HUES48 (cell line): ENCODE measurements at regions not wholly inside any gene's neighbourhood (a gene's known extent, or its start where the extent isn't known, plus 50 kb on each side); places are given as distances from the start of the nearest gene placed in this dataset.

Experiments
- H3K27ac ChIP-seq: one replicate; pipeline ENCODE4 v1.7.0; 2013; ENCODE audit warnings: low read depth, low read length, inconsistent platforms
- H3K27me3 ChIP-seq: 2 replicates; pipeline ENCODE4 v1.6.1; 2013; ENCODE audit warnings: mild to moderate bottlenecking, low read length; ENCODE audit not compliant: control insufficient read depth, insufficient read depth
- H3K36me3 ChIP-seq: 2 replicates; pipeline ENCODE4 v1.6.1; 2013; ENCODE audit warnings: low read length; ENCODE audit not compliant: control insufficient read depth, insufficient read depth
- H3K4me1 ChIP-seq: 2 replicates; pipeline ENCODE4 v1.6.1; 2013; ENCODE audit warnings: mild to moderate bottlenecking, low read length; ENCODE audit not compliant: control insufficient read depth, insufficient read depth
- H3K4me3 ChIP-seq: 2 replicates; pipeline ENCODE4 v1.5.1; 2013; ENCODE audit warnings: mild to moderate bottlenecking, low read depth, low read length
- H3K9ac ChIP-seq: 2 replicates; pipeline ENCODE4 v1.6.1; 2013; ENCODE audit warnings: mild to moderate bottlenecking, low read depth, low read length, moderate library complexity
- H3K9me3 ChIP-seq: 2 replicates; pipeline ENCODE4 v1.6.1; 2013; ENCODE audit warnings: low read length; ENCODE audit not compliant: control insufficient read depth, insufficient read depth

DNA sequence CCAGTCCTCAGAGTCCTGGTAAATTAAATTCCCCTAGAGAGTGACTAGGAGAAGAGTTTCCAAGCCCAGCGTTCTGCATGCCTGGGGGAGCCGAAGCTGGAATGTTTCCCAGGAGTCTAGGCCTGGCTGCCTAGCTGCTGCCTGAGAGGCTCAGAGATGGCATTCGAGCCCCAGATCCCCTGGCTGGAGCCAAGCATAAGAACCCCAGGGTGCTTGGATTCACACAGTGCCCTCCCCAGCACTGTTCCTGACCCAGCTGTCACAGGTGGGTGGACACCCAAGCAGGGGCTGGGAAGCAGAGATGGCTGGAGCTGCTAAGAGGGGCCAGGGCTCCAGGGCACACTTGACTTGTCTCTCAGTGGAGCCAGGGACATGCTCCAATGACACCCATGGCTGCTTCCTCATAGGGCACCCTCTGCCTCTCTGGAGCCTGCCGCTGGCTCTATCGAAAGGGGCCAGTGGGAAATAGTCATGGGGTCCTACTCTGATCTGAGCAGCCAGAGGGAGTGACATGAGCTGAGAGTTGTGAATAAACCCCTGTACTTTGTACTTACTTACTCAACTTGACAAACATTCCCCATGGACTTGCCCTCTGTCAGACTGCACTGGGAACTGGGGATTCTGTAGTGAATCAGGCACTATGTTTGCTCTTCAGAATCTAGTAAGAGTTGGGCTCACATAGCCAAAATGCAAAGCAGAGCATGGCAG is 62.6 kb upstream of the XPA start:
- Histone ChIP-seq H3K4me3 (no peak overlapping the region), H3K27me3 (no peaks in the 10 kb centered on the region; the same call in 1 of the 2 replicates), H3K9me3 (no peaks in the 10 kb centered on the region), H3K9ac (no peak overlapping the region), H3K27ac (no peak overlapping the region), H3K36me3 (no peaks in the 10 kb centered on the region), H3K4me1 (no peaks in the 10 kb centered on the region)

- no peaks in the 10 kb centered on the region for H3K4me1 ChIP-seq
- no peak overlapping the region for H3K4me3 ChIP-seq
- H3K27ac ChIP-seq = no peak overlapping the region
- H3K9me3 ChIP-seq = no peaks in the 10 kb centered on the region
- no peaks in the 10 kb centered on the region; the same call in 1 of the 2 replicates for H3K27me3 ChIP-seq
- H3K9ac ChIP-seq = no peak overlapping the region
- H3K36me3 ChIP-seq = no peaks in the 10 kb centered on the region
Measured at GRCh38 chr9:97761056-97761598, 64.0 kb upstream of the XPA start.

DNA sequence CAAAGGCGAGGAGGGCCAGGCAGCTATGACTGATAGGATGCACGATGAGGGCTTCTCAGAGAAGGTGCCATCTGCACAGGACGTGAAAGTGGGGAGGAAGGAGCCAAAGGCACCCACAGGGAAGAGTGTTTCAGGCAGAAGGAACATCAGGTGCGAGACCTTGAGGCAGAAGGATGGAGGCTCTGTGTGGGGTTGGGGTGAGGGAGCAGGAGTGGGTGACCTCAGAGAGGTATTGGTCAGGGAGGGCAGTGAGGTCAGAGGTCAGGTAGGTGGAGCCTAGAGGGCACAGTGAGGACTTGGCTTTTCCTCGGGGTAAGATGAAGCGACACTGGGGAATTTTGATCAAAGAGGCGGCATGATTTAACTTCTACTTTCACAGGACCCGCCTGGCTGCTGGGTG is 64.7 kb upstream of the XPA start:
- Histone ChIP-seq H3K4me1 (no peaks in the 10 kb centered on the region), H3K9me3 (no peaks in the 10 kb centered on the region), H3K4me3 (no peak overlapping the region), H3K27ac (no peak overlapping the region), H3K27me3 (no peaks in the 10 kb centered on the region; the same call in 1 of the 2 replicates), H3K36me3 (no peaks in the 10 kb centered on the region), H3K9ac (no peak overlapping the region)

DNA sequence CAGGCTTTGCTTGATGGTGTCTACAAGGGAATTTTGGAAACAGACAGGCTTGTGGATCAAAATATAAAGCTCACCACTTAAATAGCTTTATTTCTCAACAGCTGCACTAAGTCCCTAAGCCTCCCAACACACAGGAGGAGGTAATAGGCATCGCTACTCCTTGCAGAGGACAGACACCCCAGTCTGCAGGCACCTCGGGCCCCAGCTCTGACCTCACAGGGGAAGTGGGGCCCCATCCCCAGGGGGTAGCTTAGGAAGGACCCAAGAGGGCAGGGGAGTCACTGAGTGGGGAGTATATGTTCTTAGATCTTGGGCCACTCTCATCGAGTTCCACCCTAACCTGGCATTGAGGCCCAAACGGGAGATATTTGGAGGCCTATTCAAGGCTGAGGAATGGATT is 66.7 kb upstream of the XPA start:
- no peak overlapping the region for H3K9ac ChIP-seq
- H3K36me3 ChIP-seq = no peaks in the 10 kb centered on the region
- H3K9me3 ChIP-seq = no peaks in the 10 kb centered on the region
- no peak overlapping the region for H3K4me3 ChIP-seq
- H3K27ac ChIP-seq = no peak overlapping the region
- no peaks in the 10 kb centered on the region for H3K4me1 ChIP-seq
- H3K27me3 ChIP-seq = no peaks in the 10 kb centered on the region; the same call in 1 of the 2 replicates

GRCh38 chr9:97766092-97766491 is 69.0 kb upstream of the XPA start:
- Histone ChIP-seq H3K9me3 (no peaks in the 10 kb centered on the region), H3K27ac (no peak overlapping the region), H3K36me3 (no peaks in the 10 kb centered on the region), H3K27me3 (no peaks in the 10 kb centered on the region), H3K9ac (no peak overlapping the region), H3K4me1 (peaks cover under 1% of the 10 kb centered on the region; the same call in 1 of the 2 replicates), H3K4me3 (no peak overlapping the region)

- Histone ChIP-seq H3K4me3 (no peak overlapping the region), H3K4me1 (peaks cover 6% of the 10 kb centered on the region), H3K27ac (no peak overlapping the region), H3K36me3 (no peaks in the 10 kb centered on the region), H3K9me3 (no peaks in the 10 kb centered on the region), H3K27me3 (no peaks in the 10 kb centered on the region), H3K9ac (no peak overlapping the region)
Measured at GRCh38 chr9:97766610-97767009, 69.5 kb upstream of the XPA start.

DNA sequence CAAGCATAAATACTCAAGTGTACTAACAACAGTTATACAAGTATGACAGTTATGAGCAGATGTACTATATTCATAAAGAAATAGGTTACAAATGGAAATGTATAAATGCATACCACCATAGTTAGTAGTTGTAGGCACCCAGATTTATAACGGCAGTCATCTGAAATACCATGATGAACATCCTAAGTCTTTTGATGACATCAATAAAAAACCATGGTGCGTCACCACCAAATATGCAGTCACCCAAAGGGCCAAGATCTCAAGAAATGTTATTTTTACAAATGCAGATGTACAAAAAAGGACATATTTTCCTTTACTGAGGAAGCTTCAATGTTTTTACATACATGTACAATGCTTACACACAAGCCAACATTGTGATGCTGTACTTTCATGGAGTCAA is 70.8 kb upstream of the XPA start:
- Histone ChIP-seq H3K4me3 (no peak overlapping the region), H3K27me3 (no peaks in the 10 kb centered on the region), H3K36me3 (no peaks in the 10 kb centered on the region), H3K9ac (no peak overlapping the region), H3K4me1 (peaks cover 16% of the 10 kb centered on the region), H3K27ac (no peak overlapping the region), H3K9me3 (no peaks in the 10 kb centered on the region)

- H3K36me3 ChIP-seq = no peaks in the 10 kb centered on the region
- no peak overlapping the region for H3K9ac ChIP-seq
- H3K4me3 ChIP-seq = no peak overlapping the region
- H3K27ac ChIP-seq = no peak overlapping the region
- H3K4me1 ChIP-seq = peaks cover 16% of the 10 kb centered on the region
- no peaks in the 10 kb centered on the region for H3K27me3 ChIP-seq
- no peaks in the 10 kb centered on the region for H3K9me3 ChIP-seq
Measured at GRCh38 chr9:97768746-97769145, 71.6 kb upstream of the XPA start.

- H3K27ac ChIP-seq = no peak overlapping the region
- H3K4me1 ChIP-seq = peaks cover 16% of the 10 kb centered on the region
- H3K9me3 ChIP-seq = no peaks in the 10 kb centered on the region
- no peak overlapping the region for H3K9ac ChIP-seq
- H3K4me3 ChIP-seq = no peak overlapping the region
- H3K27me3 ChIP-seq = no peaks in the 10 kb centered on the region
- no peaks in the 10 kb centered on the region for H3K36me3 ChIP-seq
Measured at GRCh38 chr9:97769208-97769607, 72.1 kb upstream of the XPA start.

DNA sequence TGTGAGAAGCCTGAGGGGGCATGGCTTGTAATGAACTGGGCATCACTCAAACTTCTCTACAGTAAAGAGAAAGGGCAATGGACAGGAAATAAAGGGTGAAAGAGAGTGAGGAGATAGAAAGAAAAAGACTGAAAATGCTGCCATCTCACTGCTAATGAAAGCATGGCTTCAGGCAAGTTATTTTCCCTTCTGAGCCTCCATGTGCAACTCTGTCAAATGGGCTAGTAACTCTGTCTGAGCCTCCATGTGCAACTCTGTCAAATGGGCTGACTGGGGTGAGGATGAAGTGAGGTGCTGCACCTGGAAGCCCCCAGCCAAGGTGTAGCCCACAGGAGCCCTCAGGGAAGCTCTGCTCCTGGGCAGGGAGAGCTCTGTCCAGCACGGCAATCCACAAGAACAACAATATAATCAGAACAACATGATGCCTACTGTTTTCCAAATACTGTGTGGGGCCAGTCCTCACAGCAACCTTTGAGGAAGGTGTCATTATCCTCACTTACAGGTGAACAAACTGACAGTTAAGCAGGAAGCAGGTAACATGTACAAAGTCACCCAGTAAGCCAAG is 73.8 kb upstream of the XPA start:
- H3K27me3 ChIP-seq = no peaks in the 10 kb centered on the region
- H3K9ac ChIP-seq = no peak overlapping the region
- peaks cover 16% of the 10 kb centered on the region for H3K4me1 ChIP-seq
- no peaks in the 10 kb centered on the region for H3K36me3 ChIP-seq
- no peak overlapping the region for H3K4me3 ChIP-seq
- no peaks in the 10 kb centered on the region for H3K9me3 ChIP-seq
- H3K27ac ChIP-seq = no peak overlapping the region

- Histone ChIP-seq H3K9ac (no peak overlapping the region), H3K27me3 (no peaks in the 10 kb centered on the region), H3K27ac (peak overlapping the region; percentile 6), H3K4me3 (no peak overlapping the region), H3K9me3 (no peaks in the 10 kb centered on the region), H3K4me1 (peaks cover 16% of the 10 kb centered on the region), H3K36me3 (no peaks in the 10 kb centered on the region)
Measured at GRCh38 chr9:97771641-97772040, 74.5 kb upstream of the XPA start.
